ENCODE measurements at regions not wholly inside any gene's neighbourhood (a gene's known extent, or its start where the extent isn't known, plus 50 kb on each side); places are given as distances from the start of the nearest gene placed in this dataset.

- DNase-seq = no peak
Measured at GRCh38 chr18:41752826-41753225, 202.2 kb upstream of the PIK3C3 start.

GRCh38 chr18:41751652-41752051, 203.4 kb upstream of the PIK3C3 start:
- no peak for DNase-seq

- DNase-seq = no peak
Measured at GRCh38 chr18:41751161-41751560, 203.9 kb upstream of the PIK3C3 start.

GRCh38 chr18:41747723-41748242, 207.3 kb upstream of the PIK3C3 start:
- no peak for DNase-seq

DNA sequence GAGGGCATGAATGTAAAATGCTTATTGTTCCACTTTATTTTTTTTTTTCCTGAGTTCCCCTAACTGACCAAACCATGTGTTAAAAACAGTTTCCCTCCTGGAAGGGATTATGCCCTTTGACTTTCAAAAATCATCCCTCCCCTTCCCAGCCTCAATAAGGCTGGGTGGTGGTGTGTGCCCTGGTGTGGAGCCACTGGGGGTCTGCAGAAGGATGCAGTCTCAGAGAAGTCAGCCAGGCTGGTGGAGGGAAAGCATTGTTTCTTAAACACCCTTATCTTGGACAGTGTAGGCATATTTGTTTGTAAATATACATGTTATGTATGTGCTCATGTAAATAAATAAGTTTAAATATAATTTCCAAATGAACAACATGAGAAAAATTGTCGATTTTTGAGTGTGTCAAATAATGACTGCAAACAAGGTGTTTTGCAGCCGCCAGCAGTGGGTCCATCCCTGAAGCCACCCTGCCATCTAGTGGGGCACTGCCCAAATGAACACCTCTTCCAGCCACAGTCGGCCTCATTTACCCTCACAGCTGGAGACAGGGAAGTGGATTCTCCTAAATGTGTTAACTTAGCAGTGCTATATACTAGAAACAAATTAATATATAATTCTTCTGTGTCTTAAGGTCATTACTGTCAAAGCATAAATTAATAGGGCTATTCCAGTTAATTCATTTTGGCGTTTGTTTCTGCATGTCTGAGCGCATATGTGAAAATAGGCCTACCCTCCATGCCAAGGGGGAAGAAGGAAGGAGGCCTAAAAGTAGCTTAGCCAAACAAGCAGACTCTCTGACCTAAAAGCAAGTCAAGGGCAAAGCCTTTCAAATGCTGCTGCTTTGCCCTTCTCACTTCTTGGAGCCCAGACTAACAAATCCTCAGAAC, 209.6 kb upstream of the PIK3C3 start:
- peak; percentile 82 for DNase-seq

DNA sequence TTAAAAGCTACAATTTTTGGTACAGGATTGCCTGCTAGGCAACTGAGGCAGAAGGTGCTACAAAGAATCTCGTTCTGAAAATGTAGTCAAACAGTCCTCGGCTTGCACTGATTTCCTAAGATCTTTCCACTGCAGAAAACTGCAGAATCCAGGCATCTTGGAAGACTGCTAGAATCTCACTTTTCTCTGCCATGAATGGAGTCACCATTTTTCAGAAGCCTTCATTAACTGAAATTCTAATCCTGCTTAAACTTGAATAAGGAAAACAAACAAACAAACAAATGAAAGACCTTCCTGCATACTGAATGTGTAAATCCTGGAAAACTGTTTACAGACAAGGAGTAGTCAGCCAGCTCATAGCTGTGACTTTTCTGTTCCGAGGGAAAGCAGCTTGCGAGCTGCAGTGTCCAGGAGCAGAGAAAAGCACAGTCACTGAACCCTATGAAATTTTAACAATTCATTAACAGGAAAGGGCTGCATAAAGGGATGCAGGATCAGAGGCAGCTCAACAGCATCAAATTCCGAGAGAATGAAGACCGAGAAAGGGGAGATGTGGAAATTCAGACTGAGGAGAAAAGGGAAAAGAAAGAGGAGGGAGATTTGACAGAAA, 210.5 kb upstream of the PIK3C3 start:
- DNase-seq = no peak

DNA sequence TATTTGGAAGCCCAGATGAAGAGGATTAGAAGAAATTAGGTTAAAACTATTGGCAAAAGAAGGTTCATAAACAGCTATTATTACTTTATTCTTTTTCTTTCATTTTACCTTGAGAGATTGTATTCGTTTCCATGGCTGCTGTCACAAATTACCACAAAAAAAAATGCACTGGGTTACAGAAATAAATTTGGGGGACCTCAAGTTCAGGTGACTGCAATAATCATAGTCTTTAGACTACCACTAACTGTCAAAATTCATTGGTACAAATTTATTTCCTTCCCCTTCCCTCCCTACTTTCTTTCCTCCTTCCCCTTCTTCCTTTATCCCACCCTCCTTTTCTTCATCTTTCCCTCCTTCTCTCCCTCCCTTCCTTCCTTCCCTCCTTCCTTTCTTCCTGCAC, 217.8 kb upstream of the PIK3C3 start:
- no peak for DNase-seq

GRCh38 chr18:41734917-41735316, 220.1 kb upstream of the PIK3C3 start:
- no peak for DNase-seq

- DNase-seq = no peak
Measured at GRCh38 chr18:41732356-41732755, 222.7 kb upstream of the PIK3C3 start.

- DNase-seq = no peak
Measured at GRCh38 chr18:41731884-41732283, 223.2 kb upstream of the PIK3C3 start.

DNA sequence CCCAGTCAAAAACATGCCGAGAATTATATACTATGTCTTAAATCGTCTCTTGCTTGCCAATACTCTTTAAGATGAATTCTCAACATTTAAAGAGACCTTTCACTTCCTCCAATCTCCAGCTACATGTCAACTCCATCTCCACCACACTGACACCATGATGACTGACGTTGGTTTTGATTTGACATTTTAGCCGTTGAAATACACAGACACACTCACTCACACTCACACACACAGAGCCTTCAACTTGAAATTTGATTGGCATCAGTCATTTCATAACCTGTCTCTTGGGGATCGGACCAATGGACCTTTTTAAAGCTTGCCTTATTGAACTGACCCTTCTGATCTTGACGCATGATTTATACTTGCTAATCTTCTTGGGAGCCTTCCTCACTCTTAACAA, 230.8 kb upstream of the PIK3C3 start:
- no peak for DNase-seq

- no peak for DNase-seq
Measured at GRCh38 chr18:41721103-41721790, 233.8 kb upstream of the PIK3C3 start.

- no peak for DNase-seq
Measured at GRCh38 chr18:41720226-41720625, 234.8 kb upstream of the PIK3C3 start.

DNA sequence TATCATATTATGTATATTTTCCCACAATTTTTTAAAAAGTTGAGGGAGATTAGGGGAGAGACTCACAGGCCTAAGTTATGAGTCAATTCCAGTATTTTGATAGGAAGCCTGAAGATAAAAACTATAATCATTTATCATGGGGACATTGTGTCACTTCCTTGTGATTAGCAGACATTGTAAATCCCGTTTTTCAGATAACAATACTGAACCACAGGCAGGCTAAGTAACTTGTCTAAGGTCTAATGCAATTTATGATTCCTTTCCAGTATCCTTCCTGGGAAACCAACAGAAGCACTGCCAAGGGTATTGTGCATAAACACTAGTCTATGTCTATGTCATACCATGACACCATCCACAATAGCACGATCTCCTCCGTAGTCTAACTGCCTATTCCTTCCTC, 235.2 kb upstream of the PIK3C3 start:
- DNase-seq = no peak

DNA sequence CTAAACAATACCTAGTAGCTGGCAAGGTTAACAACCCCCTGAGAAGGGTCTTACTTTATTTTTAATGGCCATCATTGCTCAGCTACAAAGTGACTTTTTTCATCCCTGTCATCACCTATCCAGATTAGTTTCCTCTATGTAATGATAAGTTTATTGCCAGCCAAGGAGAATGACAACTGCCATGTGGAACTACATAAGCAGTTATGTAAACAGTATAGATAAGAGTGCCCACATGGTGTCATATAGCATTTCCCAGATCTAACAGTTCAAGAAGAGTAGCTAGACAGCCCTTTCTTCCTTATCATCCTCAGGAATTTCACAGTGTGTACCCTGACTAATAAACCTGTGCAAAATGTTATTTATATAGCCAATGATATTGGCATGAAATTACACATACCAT, 240.2 kb upstream of the PIK3C3 start:
- DNase-seq = no peak

DNA sequence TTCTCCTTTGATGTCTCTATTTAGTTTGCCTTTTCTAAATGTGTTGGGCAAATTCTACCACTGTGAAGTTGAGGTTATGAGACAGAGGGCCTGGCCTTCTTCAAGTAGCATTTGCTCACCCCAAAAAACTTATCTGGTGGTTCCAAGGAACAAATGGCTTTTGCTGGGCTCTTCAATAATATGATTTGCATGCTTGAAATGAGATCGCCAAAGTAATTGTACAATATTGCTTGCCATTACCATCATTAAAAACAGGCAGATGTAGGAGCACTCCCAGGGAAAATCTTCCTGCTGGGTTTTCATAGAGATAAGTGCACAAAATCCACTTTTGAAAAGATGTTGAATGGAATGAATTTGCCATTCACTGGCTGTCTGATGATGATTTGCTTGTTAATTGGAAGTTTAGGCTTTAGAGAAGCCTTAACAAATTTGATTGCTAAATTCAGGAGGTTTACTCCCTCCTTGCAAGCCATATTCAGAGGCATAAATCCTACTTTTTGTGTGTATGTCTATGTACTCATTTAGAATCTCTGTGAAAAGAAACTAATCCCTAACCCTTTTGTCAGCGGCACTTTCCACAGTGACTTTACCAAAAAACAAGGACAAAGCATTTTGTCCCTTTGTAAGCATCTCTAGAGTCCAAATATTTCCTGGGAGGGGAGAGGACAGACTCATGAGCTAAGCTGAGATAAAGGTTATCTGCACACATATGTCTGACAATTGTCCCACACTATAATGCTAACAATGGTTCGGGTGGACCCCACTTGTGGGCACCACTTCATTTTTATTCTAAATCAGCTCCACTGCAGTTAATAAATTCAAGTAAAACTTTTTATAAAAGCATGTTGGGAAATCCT, 240.8 kb upstream of the PIK3C3 start:
- no peak for DNase-seq

GRCh38 chr18:41706301-41706700, 248.7 kb upstream of the PIK3C3 start:
- no peak for DNase-seq

GRCh38 chr18:41703744-41704530, 251.1 kb upstream of the PIK3C3 start:
- no peak for DNase-seq

GRCh38 chr18:41700416-41700815, 254.6 kb upstream of the PIK3C3 start:
- no peak for DNase-seq

GRCh38 chr18:41695441-41695840, 259.6 kb upstream of the PIK3C3 start:
- no peak for DNase-seq

DNA sequence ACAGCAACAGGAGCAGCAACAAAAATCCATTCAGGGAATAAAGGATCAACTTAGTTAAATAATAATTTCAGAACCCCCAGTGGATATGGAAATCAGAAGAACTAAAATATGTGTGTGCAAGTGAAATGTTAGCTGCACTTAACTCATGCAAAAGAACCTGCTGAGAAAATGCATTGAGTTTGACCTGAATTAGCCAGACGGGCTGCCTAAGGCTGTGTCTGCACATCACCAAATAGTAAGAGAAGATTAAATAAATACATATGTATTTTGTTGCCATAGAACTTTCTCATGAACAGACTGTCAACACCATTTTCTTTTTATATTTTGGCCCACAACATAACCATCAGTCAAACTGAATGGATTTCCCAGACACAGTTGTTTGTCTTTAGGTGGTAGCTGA, 262.0 kb upstream of the PIK3C3 start:
- peak; percentile 71 for DNase-seq
